Endothelial cell of umbilical vein (primary cell): ENCODE measurements at regions not wholly inside any gene's neighbourhood (a gene's known extent, or its start where the extent isn't known, plus 50 kb on each side); places are given as distances from the start of the nearest gene placed in this dataset.

Experiments used
- BruUV-seq: library from RNA; stranded (reverse); fragments of 400-500 nt; replicated peaks from 2 replicates; lab custom pipeline; 2021; lab: Mats Ljungman, UMichigan
- CTCF ChIA-PET: fragments of 300-600, 350-600 bp; sonication (Branson Sonifier 250); formaldehyde crosslinking; loops from one replicate; lab custom pipeline; 2021; ENCODE audit warnings: antibody characterized with exemption, inconsistent platforms; lab: Charles Lee
- POLR2A ChIA-PET: fragments of 300-600, 350-600 bp; sonication (Branson Sonifier 250); formaldehyde crosslinking; loops from one replicate; lab custom pipeline; 2021; ENCODE audit warnings: antibody characterized with exemption, inconsistent platforms; lab: Charles Lee
- DNase-seq: peaks from one replicate; pipeline ENCODE4 v3.0.0-alpha.2; 2011; ENCODE audit warnings: low read depth, low spot score
- FAIRE-seq: peaks from 2 replicates; lab custom pipeline; 2011; peaks lifted over from hg19 to GRCh38; lab: Jason Lieb, UNC
- H2AFZ ChIP-seq: 2 replicates; pipeline ENCODE4 v1.6.0; 2012; ENCODE audit warnings: low read depth, low read length, control low read depth, inconsistent platforms
- H3K27ac ChIP-seq: 2 replicates; pipeline ENCODE4 v1.5.1; 2011; ENCODE audit warnings: low read depth, mild to moderate bottlenecking, control low read depth, low read length, moderate library complexity; ENCODE audit not compliant: insufficient read depth
- H3K27me3 ChIP-seq, 2 experiments: 2 replicates each; pipeline versions ENCODE4 v1.6.0 to v1.6.1; 2011; ENCODE audit warnings: low read length in 2 of 2, mixed read lengths in 1 of 2; ENCODE audit not compliant: control insufficient read depth in 2 of 2, insufficient read depth in 2 of 2
- H3K36me3 ChIP-seq, 2 experiments: 2 replicates in 1 of 2; 3 replicates in 1 of 2; pipeline ENCODE4 v1.5.1; 2011; ENCODE audit warnings: low read length in 2 of 2, mild to moderate bottlenecking in 1 of 2, moderate library complexity in 1 of 2; ENCODE audit not compliant: control insufficient read depth in 2 of 2, insufficient read depth in 2 of 2; ENCODE audit errors: extremely low read depth in 1 of 2
- H3K4me1 ChIP-seq: 3 replicates; pipeline ENCODE4 v1.5.1; 2011; ENCODE audit warnings: mild to moderate bottlenecking, low read length; ENCODE audit not compliant: control insufficient read depth, insufficient read depth; ENCODE audit errors: extremely low read depth
- H3K4me2 ChIP-seq: 2 replicates; pipeline ENCODE4 v1.6.1; 2011; ENCODE audit warnings: low read length, control low read depth, mixed read lengths; ENCODE audit not compliant: insufficient read depth
- H3K4me3 ChIP-seq, 3 experiments: fragments of 200-600 bp in 1 of 3; sonication (generic), shearing (Covaris generic) in 1 of 3; replicated peaks in 1 of 3; 2 replicates each; pipeline ENCODE4 v1.5.1; 2011 to 2016; ENCODE audit warnings: control low read depth in 3 of 3, low read length in 3 of 3, mild to moderate bottlenecking in 2 of 3, inconsistent platforms in 1 of 3, low read depth in 1 of 3, moderate library complexity in 1 of 3; ENCODE audit not compliant: insufficient read depth in 1 of 3
- H3K79me2 ChIP-seq: 2 replicates; pipeline ENCODE4 v1.6.0; 2012; ENCODE audit warnings: low read length, inconsistent platforms; ENCODE audit not compliant: control insufficient read depth, insufficient read depth
- H3K9ac ChIP-seq: replicated peaks from 2 replicates; pipeline ENCODE3; 2011; ENCODE audit warnings: low read length, control low read depth; ENCODE audit not compliant: insufficient read depth; ENCODE audit errors: extremely low read depth
- H3K9me1 ChIP-seq: replicated peaks from 3 replicates; pipeline ENCODE4 v1.6.0; 2011; ENCODE audit warnings: mild to moderate bottlenecking, low read length; ENCODE audit not compliant: control insufficient read depth, insufficient read depth; ENCODE audit errors: extremely low read depth
- H3K9me3 ChIP-seq: replicated peaks from 2 replicates; pipeline ENCODE4 v1.5.1; 2012; ENCODE audit warnings: low read length, inconsistent platforms; ENCODE audit not compliant: control insufficient read depth, insufficient read depth
- H4K20me1 ChIP-seq: replicated peaks from 2 replicates; pipeline ENCODE3; 2011; ENCODE audit warnings: mild to moderate bottlenecking, low read length; ENCODE audit not compliant: control insufficient read depth, insufficient read depth; ENCODE audit errors: extremely low read depth
- CTCF ChIP-seq, 2 donors: IDR thresholded peaks; 1 replicate in 1 of 2; 2 replicates in 1 of 2; pipeline ENCODE4 v1.5.1; 2011; ENCODE audit warnings: low read length in 2 of 2, mild to moderate bottlenecking in 2 of 2, moderate library complexity in 2 of 2, control low read depth in 1 of 2, inconsistent platforms in 1 of 2, low read depth in 1 of 2; ENCODE audit not compliant: insufficient read depth in 1 of 2; ENCODE audit errors: extremely low read depth in 1 of 2
- EZH2 ChIP-seq: IDR thresholded peaks from 2 replicates; pipeline ENCODE4 v1.6.1; 2012; ENCODE audit warnings: borderline replicate concordance, low read depth, mild to moderate bottlenecking, moderate library complexity, low read length, inconsistent platforms; ENCODE audit not compliant: severe bottlenecking
- FOS ChIP-seq: IDR thresholded peaks from 2 replicates; pipeline ENCODE4 v1.6.1; 2011; ENCODE audit warnings: mild to moderate bottlenecking, low read length, moderate library complexity, borderline replicate concordance; ENCODE audit not compliant: insufficient read depth
- GATA2 ChIP-seq: IDR thresholded peaks from 2 replicates; pipeline ENCODE4 v1.7.0; 2011; ENCODE audit warnings: low read depth, mild to moderate bottlenecking, moderate library complexity, mixed read lengths, low read length; ENCODE audit not compliant: insufficient read length, insufficient read depth
- JUN ChIP-seq: IDR thresholded peaks from 2 replicates; pipeline ENCODE4 v1.6.1; 2011; ENCODE audit warnings: borderline replicate concordance, low read depth; ENCODE audit not compliant: insufficient read length, insufficient read depth
- MAX ChIP-seq: IDR thresholded peaks from 2 replicates; pipeline ENCODE4 v1.6.1; 2011; ENCODE audit not compliant: insufficient read depth, insufficient read length
- MYC ChIP-seq: IDR thresholded peaks from one replicate; pipeline ENCODE4 v1.6.1; 2011; ENCODE audit warnings: mild to moderate bottlenecking, low read depth, low read length
- POLR2A ChIP-seq: IDR thresholded peaks from 2 replicates; pipeline ENCODE4 v1.6.1; 2012; ENCODE audit warnings: low read depth, mild to moderate bottlenecking, control low read depth, low read length
- POLR2AphosphoS5 ChIP-seq: IDR thresholded peaks from 2 replicates; pipeline ENCODE4 v1.6.1; 2012; ENCODE audit warnings: low read depth, mild to moderate bottlenecking, control low read depth, low read length, moderate library complexity; ENCODE audit not compliant: insufficient read depth
- dilution Hi-C: fragments of 300-500 bp; cut with MboI; formaldehyde crosslinking; loops from one replicate; pipeline ENCODE4 v1.15.0; 2019; ENCODE audit warnings: low sequenced_read_pairs; ENCODE audit not compliant: extremely low pct_ligation_motif_present
- intact Hi-C: fragments of 100-400 bp; cut with micrococcal nuclease; formaldehyde crosslinking; loops from one replicate; pipeline ENCODE4 v1.10.0; 2022

GRCh38 chr2:85952196-85952734 is 63.5 kb upstream of the ST3GAL5 start:
- Histone ChIP-seq H3K79me2 (no peaks in the 10 kb centered on the region), H4K20me1 (no peaks in the 10 kb centered on the region), H3K9ac (no peak overlapping the region), H2AFZ (no peak overlapping the region), H3K4me1 (peaks cover 9% of the 10 kb centered on the region), H3K9me1 (no peaks in the 10 kb centered on the region), H3K27me3 (peaks cover 2 to 3% of the 10 kb centered on the region in 2 experiments), H3K4me2 (no peak overlapping the region), H3K4me3 (no peak overlapping the region), H3K9me3 (no peaks in the 10 kb centered on the region), H3K36me3 (no peaks in the 10 kb centered on the region), H3K27ac (no peak overlapping the region)
- no TSS peak for BruUV-seq
- intact Hi-C loops = no loop called here
- ChIA-PET POLR2A (no interaction called here), CTCF (interaction anchor here (0.8 to 1.4 kb wide), 3 partner anchors 12 to 125 kb away, joined by 3 to 6 read pairs (median 3); no protein-coding TSS in a partner anchor)
- dilution Hi-C loops = no loop called here
- no peak for DNase-seq
- no peak for FAIRE-seq
- TF ChIP-seq EZH2 = no peak
- TF ChIP-seq POLR2A = no peak
- TF ChIP-seq JUN = no peak
- TF ChIP-seq CTCF (IDR thresholded peaks at IDR 0.05; ENCODE audit: extremely low read depth in 1 of 2, insufficient read depth in 1 of 2, low read depth in 1 of 2, low read length in 2 of 2) = no peak
- no peak for TF ChIP-seq POLR2AphosphoS5
- no peak for TF ChIP-seq MYC
- no peak for TF ChIP-seq MAX
- TF ChIP-seq FOS = no peak
- no peak for TF ChIP-seq GATA2
